ENCODE measurements at regions not wholly inside any gene's neighbourhood (a gene's known extent, or its start where the extent isn't known, plus 50 kb on each side); places are given as distances from the start of the nearest gene placed in this dataset.

DNA sequence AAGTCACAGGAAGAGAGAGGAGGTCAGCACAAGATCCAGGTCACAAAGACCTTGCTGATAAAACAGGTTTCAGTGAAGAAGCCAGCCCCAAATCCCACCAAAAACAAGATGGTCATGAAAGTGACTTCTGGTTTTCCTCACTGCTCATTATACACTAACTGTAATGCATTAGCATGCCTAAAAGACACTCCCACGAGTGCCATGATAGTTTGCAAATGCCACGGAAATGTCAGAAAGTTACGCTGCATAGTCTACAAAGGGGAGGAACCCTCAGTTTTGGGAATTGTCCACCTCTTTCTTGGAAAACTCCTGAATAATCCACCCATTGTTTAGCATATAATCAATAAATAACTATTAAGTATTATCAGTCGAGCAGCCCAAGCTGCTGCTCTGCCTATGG lies 427.2 kb downstream of the RFPL4B start:
- DNase-seq (ENCODE audit: low read depth): no peak
- Mint-ChIP-seq H3K9me3 (ENCODE audit: unreplicated experiment) (no peaks in the 10 kb centered on the region), H3K4me3 (ENCODE audit: unreplicated experiment) (no peak overlapping the region), H3K27ac (ENCODE audit: unreplicated experiment) (no peak overlapping the region), H3K27me3 (ENCODE audit: low read depth, unreplicated experiment) (no peaks in the 10 kb centered on the region), H3K4me1 (ENCODE audit: low read depth, unreplicated experiment) (no peaks in the 10 kb centered on the region), H3K36me3 (ENCODE audit: low read depth, unreplicated experiment) (no peaks in the 10 kb centered on the region)
- H3K27ac ChIP-seq (ENCODE audit: low read depth, low read length): no peak overlapping the region
- H3K4me1 ChIP-seq (ENCODE audit: insufficient read depth, low read length): no peaks in the 10 kb centered on the region
- no peak overlapping the region for H3K9ac ChIP-seq (ENCODE audit: low read length)
- no peaks in the 10 kb centered on the region for H3K79me2 ChIP-seq (ENCODE audit: insufficient read depth, low read length)
- no peaks in the 10 kb centered on the region for H3K27me3 ChIP-seq (ENCODE audit: insufficient read depth, low read length)
- H3K4me3 ChIP-seq (ENCODE audit: insufficient read depth, low read depth, low read length): no peak overlapping the region
- H3K4me2 ChIP-seq (ENCODE audit: low read length): no peak overlapping the region
- H4K20me1 ChIP-seq (ENCODE audit: insufficient read depth, low read length): no peaks in the 10 kb centered on the region
- H3K9me3 ChIP-seq (ENCODE audit: insufficient read depth, low read depth, low read length): no peaks in the 10 kb centered on the region
- H3K36me3 ChIP-seq (ENCODE audit: insufficient read depth, low read length): no peaks in the 10 kb centered on the region
- no peak for TF ChIP-seq CTCF (IDR thresholded peaks at IDR 0.05; ENCODE audit: insufficient read depth, low read depth, low read length)
- no peak for TF ChIP-seq EZH2 (IDR thresholded peaks at IDR 0.05; ENCODE audit: insufficient read depth, low read length)
- H2AFZ ChIP-seq (ENCODE audit: low read depth, low read length): no peak overlapping the region
- FAIRE-seq: no peak

DNA sequence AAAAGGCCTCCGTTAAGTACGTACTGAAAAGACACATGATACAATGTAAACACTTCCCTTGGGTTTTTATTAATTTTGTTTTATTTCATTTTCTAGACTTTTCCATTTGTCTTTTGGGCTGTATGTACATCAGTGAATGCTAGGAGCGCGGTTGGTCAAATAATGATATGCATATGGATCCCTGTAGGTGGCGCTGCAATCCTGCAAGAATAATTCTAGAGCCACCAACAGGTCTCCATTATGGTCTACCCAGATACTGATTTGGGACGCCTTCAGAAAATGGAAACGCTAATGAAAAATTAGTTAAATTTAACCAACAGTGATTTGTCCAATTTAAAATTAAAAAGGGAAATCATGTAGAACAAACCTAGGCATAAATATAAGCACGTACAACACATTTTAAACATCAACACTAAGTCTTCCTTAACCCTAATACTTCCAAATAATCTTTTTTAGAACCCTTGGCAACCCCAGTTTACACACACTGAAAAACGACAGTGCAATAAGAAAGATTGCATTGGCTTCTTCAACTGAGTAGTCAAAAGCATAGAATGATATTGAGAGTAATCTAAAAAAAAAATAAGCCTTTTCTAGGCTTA lies 433.5 kb downstream of the RFPL4B start:
- Histone ChIP-seq H3K27me3 (ENCODE audit: insufficient read depth, low read length) (no peaks in the 10 kb centered on the region), H3K27ac (ENCODE audit: low read depth, low read length) (peak overlapping the region; percentile 28), H4K20me1 (ENCODE audit: insufficient read depth, low read length) (no peaks in the 10 kb centered on the region), H3K9ac (ENCODE audit: low read length) (peak overlapping the region; percentile 33), H3K79me2 (ENCODE audit: insufficient read depth, low read length) (no peaks in the 10 kb centered on the region), H3K9me3 (ENCODE audit: insufficient read depth, low read depth, low read length) (no peaks in the 10 kb centered on the region), H3K4me3 (ENCODE audit: insufficient read depth, low read depth, low read length) (no peak overlapping the region), H3K36me3 (ENCODE audit: insufficient read depth, low read length) (no peaks in the 10 kb centered on the region), H2AFZ (ENCODE audit: low read depth, low read length) (no peak overlapping the region), H3K4me1 (ENCODE audit: insufficient read depth, low read length) (peaks cover 3% of the 10 kb centered on the region), H3K4me2 (ENCODE audit: low read length) (peak overlapping the region; percentile 42)
- Mint-ChIP-seq H3K36me3 (ENCODE audit: low read depth, unreplicated experiment) (no peaks in the 10 kb centered on the region), H3K4me3 (ENCODE audit: unreplicated experiment) (no peak overlapping the region), H3K27ac (ENCODE audit: unreplicated experiment) (peak overlapping the region; percentile 84), H3K27me3 (ENCODE audit: low read depth, unreplicated experiment) (no peaks in the 10 kb centered on the region), H3K4me1 (ENCODE audit: low read depth, unreplicated experiment) (peaks cover 18% of the 10 kb centered on the region), H3K9me3 (ENCODE audit: unreplicated experiment) (no peaks in the 10 kb centered on the region)
- DNase-seq (ENCODE audit: low read depth) (peak; percentile 66), FAIRE-seq (peak; percentile 84)
- TF ChIP-seq EZH2 (IDR thresholded peaks at IDR 0.05; ENCODE audit: insufficient read depth, low read length): no peak
- peak; percentile 80 for TF ChIP-seq CTCF (IDR thresholded peaks at IDR 0.05; ENCODE audit: insufficient read depth, low read depth, low read length)

GRCh38 chr6:112781241-112781640 lies 434.1 kb downstream of the RFPL4B start:
- TF ChIP-seq EZH2 (IDR thresholded peaks at IDR 0.05; ENCODE audit: insufficient read depth, low read length) (no peak), CTCF (IDR thresholded peaks at IDR 0.05; ENCODE audit: insufficient read depth, low read depth, low read length) (no peak)
- Mint-ChIP-seq H3K4me1 (ENCODE audit: low read depth, unreplicated experiment) (peaks cover 18% of the 10 kb centered on the region), H3K27ac (ENCODE audit: unreplicated experiment) (peak overlapping the region; percentile 84), H3K9me3 (ENCODE audit: unreplicated experiment) (no peaks in the 10 kb centered on the region), H3K4me3 (ENCODE audit: unreplicated experiment) (no peak overlapping the region), H3K27me3 (ENCODE audit: low read depth, unreplicated experiment) (no peaks in the 10 kb centered on the region), H3K36me3 (ENCODE audit: low read depth, unreplicated experiment) (no peaks in the 10 kb centered on the region)
- Histone ChIP-seq H2AFZ (ENCODE audit: low read depth, low read length) (no peak overlapping the region), H3K9me3 (ENCODE audit: insufficient read depth, low read depth, low read length) (no peaks in the 10 kb centered on the region), H3K9ac (ENCODE audit: low read length) (no peak overlapping the region), H3K4me2 (ENCODE audit: low read length) (no peak overlapping the region), H3K4me3 (ENCODE audit: insufficient read depth, low read depth, low read length) (no peak overlapping the region), H3K27ac (ENCODE audit: low read depth, low read length) (no peak overlapping the region), H3K27me3 (ENCODE audit: insufficient read depth, low read length) (no peaks in the 10 kb centered on the region), H3K4me1 (ENCODE audit: insufficient read depth, low read length) (peaks cover 3% of the 10 kb centered on the region), H4K20me1 (ENCODE audit: insufficient read depth, low read length) (no peaks in the 10 kb centered on the region), H3K36me3 (ENCODE audit: insufficient read depth, low read length) (no peaks in the 10 kb centered on the region), H3K79me2 (ENCODE audit: insufficient read depth, low read length) (no peaks in the 10 kb centered on the region)
- FAIRE-seq (peak; percentile 13), DNase-seq (ENCODE audit: low read depth) (peak; percentile 36)
